MM.1S (cell line): ENCODE measurements at regions not wholly inside any gene's neighbourhood (a gene's known extent, or its start where the extent isn't known, plus 50 kb on each side); places are given as distances from the start of the nearest gene placed in this dataset.
"Not testable (repeated sequence)": the region's sequence is repeated elsewhere in the genome, so short reads cannot be mapped to it uniquely, and the experiment has no call there.

Source experiments
- DNase-seq: peaks from one replicate; pipeline ENCODE4 v3.0.0-alpha.2; 2015
- H2AFZ ChIP-seq: fragments of 300-600 bp; sonication (generic); 2 replicates; pipeline ENCODE4 v1.6.0; 2016; ENCODE audit warnings: antibody characterized with exemption, low read length
- H3F3A ChIP-seq: fragments of 300-600 bp; sonication (generic); 2 replicates; pipeline ENCODE4 v1.6.1; 2016; ENCODE audit warnings: mild to moderate bottlenecking, antibody characterized with exemption, low read length, moderate library complexity, mixed read lengths; ENCODE audit not compliant: insufficient read depth
- H3K27ac ChIP-seq: fragments of 300-600 bp; sonication (generic); 2 replicates; pipeline ENCODE4 v1.5.1; 2016; ENCODE audit warnings: mild to moderate bottlenecking, low read length
- H3K27me3 ChIP-seq: fragments of 300-600 bp; sonication (generic); replicated peaks from 2 replicates; pipeline ENCODE4 v1.6.0; 2016; ENCODE audit warnings: low read length; ENCODE audit not compliant: insufficient read depth
- H3K36me3 ChIP-seq: fragments of 300-600 bp; sonication (generic); replicated peaks from 2 replicates; pipeline ENCODE4 v1.6.1; 2016; ENCODE audit warnings: mild to moderate bottlenecking, low read length, mixed read lengths; ENCODE audit not compliant: insufficient read depth
- H3K4me1 ChIP-seq: fragments of 300-600 bp; sonication (generic); 2 replicates; pipeline ENCODE4 v1.6.1; 2016; ENCODE audit warnings: low read length, mixed read lengths
- H3K4me2 ChIP-seq: fragments of 300-600 bp; sonication (generic); 2 replicates; pipeline ENCODE4 v1.6.0; 2016; ENCODE audit warnings: low read depth, low read length
- H3K4me3 ChIP-seq: fragments of 300-600 bp; sonication (generic); 2 replicates; pipeline ENCODE4 v1.5.1; 2016; ENCODE audit warnings: low read length, mixed read lengths
- H3K79me2 ChIP-seq: fragments of 300-600 bp; sonication (generic); 2 replicates; pipeline ENCODE4 v1.6.1; 2016; ENCODE audit warnings: mixed run types, low read length, mixed read lengths
- H3K9ac ChIP-seq: fragments of 300-600 bp; sonication (generic); 2 replicates; pipeline ENCODE4 v1.6.1; 2016; ENCODE audit warnings: low read length, mixed read lengths
- H3K9me2 ChIP-seq: fragments of 300-600 bp; sonication (generic); replicated peaks from 2 replicates; pipeline ENCODE4 v1.6.1; 2016; ENCODE audit warnings: mild to moderate bottlenecking, low read length, mixed read lengths; ENCODE audit not compliant: insufficient read depth
- H3K9me3 ChIP-seq: fragments of 300-600 bp; sonication (generic); replicated peaks from 2 replicates; pipeline ENCODE4 v1.6.1; 2016; ENCODE audit warnings: mild to moderate bottlenecking, low read length, mixed read lengths; ENCODE audit not compliant: insufficient read depth
- H4K20me1 ChIP-seq: fragments of 300-600 bp; sonication (generic); 2 replicates; pipeline ENCODE4 v1.6.1; 2016; ENCODE audit warnings: mild to moderate bottlenecking, low read length, moderate library complexity, mixed read lengths; ENCODE audit not compliant: insufficient read depth
- CTCF ChIP-seq: fragments of 300-600 bp; sonication (generic); IDR thresholded peaks from 2 replicates; pipeline ENCODE4 v1.5.1; 2016; ENCODE audit warnings: antibody characterized with exemption, low read length, mixed read lengths
- EZH2 ChIP-seq: fragments of 300-600 bp; sonication (generic); optimal IDR thresholded peaks from 2 replicates; pipeline ENCODE3; 2017; ENCODE audit warnings: low read depth, mild to moderate bottlenecking, antibody characterized with exemption, low read length, mixed read lengths
- EZH2phosphoT487 ChIP-seq: fragments of 300-600 bp; sonication (generic); IDR thresholded peaks from 2 replicates; pipeline ENCODE4 v1.6.1; 2018; ENCODE audit warnings: antibody characterized with exemption, low read length

GRCh38 chr21:27548486-27548885, 581.6 kb upstream of the ADAMTS5 start:
- no peaks in the 10 kb centered on the region for H3K27me3 ChIP-seq
- no peaks in the 10 kb centered on the region for H3F3A ChIP-seq
- no peak overlapping the region for H3K4me3 ChIP-seq
- no peaks in the 10 kb centered on the region for H3K9me3 ChIP-seq
- H3K79me2 ChIP-seq, result no peaks in the 10 kb centered on the region
- TF ChIP-seq CTCF (no peak), EZH2phosphoT487 (no peak), EZH2 (no peak)
- H3K4me1 ChIP-seq, result no peaks in the 10 kb centered on the region
- no peaks in the 10 kb centered on the region for H4K20me1 ChIP-seq
- H2AFZ ChIP-seq, result no peak overlapping the region
- no peaks in the 10 kb centered on the region for H3K9me2 ChIP-seq
- H3K27ac ChIP-seq, result no peak overlapping the region
- no peaks in the 10 kb centered on the region for H3K36me3 ChIP-seq
- H3K9ac ChIP-seq, result no peak overlapping the region
- DNase-seq, result no peak
- H3K4me2 ChIP-seq, result no peak overlapping the region

GRCh38 chr21:27545754-27546349, 579.0 kb upstream of the ADAMTS5 start:
- Histone ChIP-seq H3K4me2 (no peak overlapping the region), H3K27me3 (no peaks in the 10 kb centered on the region), H3K4me3 (no peak overlapping the region), H3K79me2 (no peaks in the 10 kb centered on the region), H2AFZ (no peak overlapping the region), H3K36me3 (no peaks in the 10 kb centered on the region), H3K9ac (no peak overlapping the region), H3K9me2 (no peaks in the 10 kb centered on the region), H3K4me1 (no peaks in the 10 kb centered on the region), H3K9me3 (no peaks in the 10 kb centered on the region), H3F3A (no peaks in the 10 kb centered on the region), H3K27ac (no peak overlapping the region), H4K20me1 (no peaks in the 10 kb centered on the region)
- no peak for DNase-seq
- TF ChIP-seq EZH2phosphoT487 (no peak), CTCF (no peak)

GRCh38 chr21:27542126-27542525, 575.2 kb upstream of the ADAMTS5 start:
- not testable (repeated sequence) for H3K27ac ChIP-seq, H3K9ac ChIP-seq, DNase-seq, H4K20me1 ChIP-seq, H3K79me2 ChIP-seq, H3K4me3 ChIP-seq, H3K9me2 ChIP-seq, H3K4me1 ChIP-seq, H3K27me3 ChIP-seq, H3K4me2 ChIP-seq, H3K9me3 ChIP-seq, H3F3A ChIP-seq, H2AFZ ChIP-seq, H3K36me3 ChIP-seq

GRCh38 chr21:27536319-27536718, 569.4 kb upstream of the ADAMTS5 start:
- H3K4me1 ChIP-seq, result no peaks in the 10 kb centered on the region
- TF ChIP-seq CTCF (no peak), EZH2phosphoT487 (no peak), EZH2 (no peak)
- H3K9me2 ChIP-seq, result no peaks in the 10 kb centered on the region
- DNase-seq, result no peak
- H2AFZ ChIP-seq, result no peak overlapping the region
- no peaks in the 10 kb centered on the region for H3K36me3 ChIP-seq
- no peaks in the 10 kb centered on the region for H3F3A ChIP-seq
- no peaks in the 10 kb centered on the region for H3K9me3 ChIP-seq
- no peaks in the 10 kb centered on the region for H3K79me2 ChIP-seq
- no peak overlapping the region for H3K4me2 ChIP-seq
- H3K9ac ChIP-seq, result no peak overlapping the region
- no peaks in the 10 kb centered on the region for H3K27me3 ChIP-seq
- no peak overlapping the region for H3K27ac ChIP-seq
- no peaks in the 10 kb centered on the region for H4K20me1 ChIP-seq
- no peak overlapping the region for H3K4me3 ChIP-seq
